HepG2 (cell line): ENCODE measurements at regions not wholly inside any gene's neighbourhood (a gene's known extent, or its start where the extent isn't known, plus 50 kb on each side); places are given as distances from the start of the nearest gene placed in this dataset.

Experiments
- ATAC-seq: fragments of 200-7000 bp; cut with Tn5 transposase; 3 replicates; pipeline ENCODE4 v1.9.1; 2020; ENCODE audit warnings: mild to moderate bottlenecking, moderate library complexity
- BruUV-seq: library from RNA; stranded (reverse); fragments of 400-500 nt; replicated peaks from 2 replicates; lab custom pipeline; 2021; lab: Mats Ljungman, UMichigan
- CTCF ChIA-PET: fragments of 300-600 bp; formaldehyde crosslinking; extraction: SDS; loops from one replicate; lab custom pipeline; 2021; ENCODE audit warnings: low total read pairs, inconsistent platforms, low intra/inter-chr PET ratio; lab: Yijun Ruan, JAX
- POLR2A ChIA-PET: fragments of 350-600 bp; sonication (Branson Sonifier 250); formaldehyde crosslinking; loops from one replicate; lab custom pipeline; 2020; ENCODE audit warnings: antibody characterized with exemption, inconsistent platforms; lab: Yijun Ruan, JAX
- DNase-seq: peaks from one replicate; pipeline ENCODE4 v3.0.0-alpha.2; 2015; ENCODE audit warnings: low spot score
- FAIRE-seq: peaks from 3 replicates; lab custom pipeline; 2011; peaks lifted over from hg19 to GRCh38; lab: Jason Lieb, UNC
- H2AFZ ChIP-seq: one replicate; pipeline ENCODE4 v1.6.1; 2011; ENCODE audit warnings: low read length, inconsistent platforms
- H3K27ac ChIP-seq: fragments of 300-600 bp; 3 replicates; pipeline ENCODE4 v1.8.0; 2011; ENCODE audit warnings: mixed run types, mild to moderate bottlenecking, mixed read lengths, low read length, inconsistent platforms; ENCODE audit not compliant: insufficient read depth; ENCODE audit errors: extremely low read length
- H3K27me3 ChIP-seq, 2 experiments: fragments of 200-600 bp in 1 of 2; 2 replicates in 1 of 2; 3 replicates in 1 of 2; pipeline versions ENCODE4 v1.6.0 to v1.8.0; 2011; ENCODE audit warnings: low read length in 2 of 2, mild to moderate bottlenecking in 2 of 2, moderate library complexity in 2 of 2, inconsistent platforms in 1 of 2; ENCODE audit not compliant: insufficient read depth in 2 of 2, control insufficient read depth in 1 of 2
- H3K36me3 ChIP-seq, 2 experiments: fragments of 200-600 bp in 1 of 2; replicated peaks in 1 of 2; 2 replicates in 1 of 2; 3 replicates in 1 of 2; pipeline versions ENCODE4 v1.5.1 to v1.8.0; 2011; ENCODE audit warnings: low read length in 2 of 2, inconsistent platforms in 1 of 2; ENCODE audit not compliant: insufficient read depth in 2 of 2, control insufficient read depth in 1 of 2
- H3K4me1 ChIP-seq: 2 replicates; pipeline ENCODE4 v1.5.1; 2012; ENCODE audit warnings: low read length, inconsistent platforms; ENCODE audit not compliant: insufficient read depth
- H3K4me2 ChIP-seq: 2 replicates; pipeline ENCODE4 v1.6.0; 2011; ENCODE audit warnings: low read depth, low read length, inconsistent platforms
- H3K4me3 ChIP-seq, 3 experiments: fragments of 200-600 bp in 1 of 3; sonication (generic), shearing (Covaris generic) in 1 of 3; replicated peaks in 1 of 3; 2 replicates each; pipeline ENCODE4 v1.5.1; 2011 to 2016; ENCODE audit warnings: low read length in 3 of 3, inconsistent platforms in 2 of 3, low read depth in 2 of 3, mild to moderate bottlenecking in 2 of 3, control low read depth in 1 of 3, mixed read lengths in 1 of 3; ENCODE audit not compliant: insufficient read depth in 1 of 3
- H3K79me2 ChIP-seq: one replicate; pipeline ENCODE4 v1.6.1; 2011; ENCODE audit warnings: low read length, inconsistent platforms; ENCODE audit not compliant: insufficient read depth
- H3K9ac ChIP-seq: 2 replicates; pipeline ENCODE4 v1.6.0; 2011; ENCODE audit warnings: mild to moderate bottlenecking, low read depth, low read length, inconsistent platforms; ENCODE audit not compliant: insufficient read depth
- H3K9me3 ChIP-seq: 2 replicates; pipeline ENCODE4 v1.5.1; 2012; ENCODE audit warnings: mild to moderate bottlenecking, low read length
- H4K20me1 ChIP-seq: 2 replicates; pipeline ENCODE4 v1.6.0; 2011; ENCODE audit warnings: inconsistent platforms, mild to moderate bottlenecking, low read length, moderate library complexity; ENCODE audit not compliant: insufficient read depth
- ARNTL ChIP-seq: sonication (generic); formaldehyde crosslinking; IDR thresholded peaks from 2 replicates; pipeline ENCODE4 v1.4.0; 2020; ENCODE audit warnings: mild to moderate bottlenecking, missing genetic modification reagents
- EED ChIP-seq: sonication (generic); formaldehyde crosslinking; IDR thresholded peaks from 2 replicates; pipeline ENCODE4 v1.5.0; 2020; ENCODE audit warnings: mild to moderate bottlenecking, missing genetic modification reagents
- IRF2 ChIP-seq: IDR thresholded peaks from 2 replicates; pipeline ENCODE4 v1.6.1; 2018; ENCODE audit warnings: missing genetic modification reagents, missing compliant biosample characterization
- JUN ChIP-seq: sonication (generic); formaldehyde crosslinking; IDR thresholded peaks from 2 replicates; pipeline ENCODE4 v1.4.0; 2020; ENCODE audit warnings: mild to moderate bottlenecking, missing genetic modification reagents
- JUND ChIP-seq: sonication (generic); formaldehyde crosslinking; IDR thresholded peaks from 2 replicates; pipeline ENCODE4 v1.8.0; 2022; ENCODE audit warnings: mild to moderate bottlenecking, missing genetic modification reagents
- KDM1A ChIP-seq: IDR thresholded peaks from 2 replicates; pipeline ENCODE4 v1.6.1; 2016; ENCODE audit warnings: missing compliant biosample characterization
- KMT2B ChIP-seq: IDR thresholded peaks from 2 replicates; pipeline ENCODE4 v1.6.1; 2016; ENCODE audit warnings: missing genetic modification reagents, missing compliant biosample characterization
- MBD4 ChIP-seq: IDR thresholded peaks from 2 replicates; pipeline ENCODE4 v1.6.1; 2012; ENCODE audit warnings: low read length, inconsistent platforms, borderline replicate concordance
- RFX3 ChIP-seq: IDR thresholded peaks from 2 replicates; pipeline ENCODE4 v1.6.1; 2016; ENCODE audit warnings: missing biosample characterization, missing genetic modification reagents
- TCF7 ChIP-seq: sonication (generic); IDR thresholded peaks from 2 replicates; pipeline ENCODE4 v1.6.1; 2016; ENCODE audit warnings: antibody characterized with exemption, low read depth
- ZNF530 ChIP-seq: sonication (generic); formaldehyde crosslinking; IDR thresholded peaks from 2 replicates; pipeline ENCODE4 v1.5.0; 2020; ENCODE audit warnings: low read depth, mild to moderate bottlenecking, missing genetic modification reagents
- ZNF605 ChIP-seq: sonication (generic); formaldehyde crosslinking; IDR thresholded peaks from 2 replicates; pipeline ENCODE4 v1.8.0; 2022; ENCODE audit warnings: mild to moderate bottlenecking, missing genetic modification reagents
- ZNF737 ChIP-seq: sonication (generic); formaldehyde crosslinking; IDR thresholded peaks from 2 replicates; pipeline ENCODE4 v1.5.0; 2020; ENCODE audit warnings: missing genetic modification reagents, mild to moderate bottlenecking, borderline replicate concordance
- WGBS: methylation state at CpG from one replicate; pipeline ENCODE4 v1.1.6; 2017; ENCODE audit warnings: low lambda C conversion rate; 5-methylcytosine and 5-hydroxymethylcytosine counted together
- in situ Hi-C: cut with HindIII; loops from 2 replicates; pipeline ENCODE4 v1.10.0; 2017; ENCODE audit warnings: low pct_unique_long_range_greater_than_20kb; ENCODE audit not compliant: extremely low pct_ligation_motif_present
- intact Hi-C: fragments of 100-400 bp; cut with micrococcal nuclease; formaldehyde crosslinking; loops from one replicate; pipeline ENCODE4 v1.10.0; 2022; ENCODE audit not compliant: unreplicated experiment

DNA sequence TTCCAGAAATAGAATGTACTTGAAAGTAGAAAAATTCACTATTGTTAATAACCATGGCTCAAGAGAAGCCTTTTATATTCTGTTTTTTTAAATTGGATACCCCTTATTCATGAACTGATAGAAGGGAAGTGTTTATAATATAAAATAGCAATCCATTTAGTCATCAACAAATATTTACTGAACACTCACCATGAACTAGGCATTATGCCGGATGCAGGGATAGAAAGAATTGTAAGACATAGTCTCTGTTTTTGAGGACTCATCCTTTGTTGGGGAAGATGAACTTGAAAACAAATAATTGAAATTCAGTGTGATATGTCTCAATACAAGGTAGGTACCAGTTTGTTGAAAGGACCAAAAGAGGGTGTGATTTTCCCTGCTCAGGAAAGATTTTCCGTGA lies 160.9 kb upstream of the SATB1 start:
- Histone ChIP-seq H3K9ac (no peak overlapping the region), H4K20me1 (no peaks in the 10 kb centered on the region), H3K36me3 (no peaks in the 10 kb centered on the region)
- ATAC-seq: no peak
- intact Hi-C loops: no loop called here
- in situ Hi-C loops: no loop called here
- TF ChIP-seq JUN (CRISPR knock-in tag) (no peak), ARNTL (no peak), IRF2 (CRISPR knock-in tag) (no peak), KDM1A (CRISPR knock-in tag) (no peak), ZNF737 (CRISPR knock-in tag) (no peak), MBD4 (no peak), ZNF605 (CRISPR knock-in tag) (no peak), ZNF530 (CRISPR knock-in tag) (no peak), KMT2B (no peak), TCF7 (no peak), RFX3 (CRISPR knock-in tag) (no peak), JUND (CRISPR knock-in tag) (no peak), EED (CRISPR knock-in tag) (no peak)
- TF ChIP-seq, all 625 proteins: peak for 0
- WGBS: 24% methylated on average over 2 of the region's 2 CpGs
- no peaks in the 10 kb centered on the region for H3K4me1 ChIP-seq
- CTCF ChIA-PET: no interaction called here
- H3K79me2 ChIP-seq: no peaks in the 10 kb centered on the region
- peaks cover 22% of the 10 kb centered on the region; the same call in 1 of the 2 replicates for H3K9me3 ChIP-seq
- no peak overlapping the region for H3K4me3 ChIP-seq
- POLR2A ChIA-PET: no interaction called here
- H2AFZ ChIP-seq: no peak overlapping the region
- FAIRE-seq: no peak
- no peaks in the 10 kb centered on the region for H3K27me3 ChIP-seq
- no peak for DNase-seq
- no peak overlapping the region for H3K4me2 ChIP-seq
- H3K27ac ChIP-seq: no peak overlapping the region
- BruUV-seq: no TSS peak
